Thyroid gland (tissue), 4 donors: ENCODE measurements at regions not wholly inside any gene's neighbourhood (a gene's known extent, or its start where the extent isn't known, plus 50 kb on each side); places are given as distances from the start of the nearest gene placed in this dataset.

Source experiments
- DNase-seq, 2 donors: peaks; one replicate each; pipeline ENCODE4 v3.0.0-alpha.2; 2019
- H3K27ac ChIP-seq, 3 donors: fragments of 200-600 bp; sonication (generic); 1 replicate in 2 of 3; 2 replicates in 1 of 3; pipeline ENCODE4 v1.5.1; 2016 to 2019; ENCODE audit warnings: mild to moderate bottlenecking in 1 of 3, moderate library complexity in 1 of 3
- H3K27me3 ChIP-seq: fragments of 200-600 bp; sonication (generic); one replicate; pipeline ENCODE4 v1.5.1; 2019
- H3K36me3 ChIP-seq, 2 donors: fragments of 200-600 bp; sonication (generic); one replicate each; pipeline ENCODE4 v1.5.1; 2016 to 2019
- H3K4me1 ChIP-seq, 2 donors: fragments of 200-600 bp; sonication (generic); one replicate each; pipeline ENCODE4 v1.5.1; 2017 to 2019
- H3K4me3 ChIP-seq, 3 donors: fragments of 200-600 bp; sonication (generic); replicated peaks in 1 of 3; 1 replicate in 2 of 3; 2 replicates in 1 of 3; pipeline ENCODE4 v1.5.1; 2016; ENCODE audit warnings: mild to moderate bottlenecking in 1 of 3
- H3K9me3 ChIP-seq: fragments of 200-600 bp; sonication (generic); one replicate; pipeline ENCODE4 v1.5.1; 2017
- POLR2A ChIP-seq, 2 donors: fragments of 450-650 bp; IDR thresholded peaks; one replicate each; pipeline ENCODE4 v1.6.1; 2017; ENCODE audit warnings: antibody characterized with exemption in 2 of 2, mild to moderate bottlenecking in 2 of 2, moderate library complexity in 1 of 2
- WGBS, 2 donors: methylation state at CpG; one replicate each; pipeline ENCODE4 v1.1.5; 2017; 5-methylcytosine and 5-hydroxymethylcytosine counted together
- intact Hi-C: fragments of 100-400 bp; cut with DNase I; formaldehyde crosslinking; loops from one replicate; pipeline ENCODE4 v1.15.1; 2023
- TF ChIP-seq, protein P1 (sequence below), 6 experiments: fragments of 200-600 bp in 3 of 6; fragments of 450-650 bp in 3 of 6; sonication (generic) in 3 of 6; IDR thresholded peaks; one replicate each; pipeline ENCODE4 v1.5.1; 2016 to 2019; ENCODE audit warnings: antibody characterized with exemption in 6 of 6, mild to moderate bottlenecking in 2 of 6, inconsistent platforms in 1 of 6, moderate library complexity in 1 of 6

DNA sequence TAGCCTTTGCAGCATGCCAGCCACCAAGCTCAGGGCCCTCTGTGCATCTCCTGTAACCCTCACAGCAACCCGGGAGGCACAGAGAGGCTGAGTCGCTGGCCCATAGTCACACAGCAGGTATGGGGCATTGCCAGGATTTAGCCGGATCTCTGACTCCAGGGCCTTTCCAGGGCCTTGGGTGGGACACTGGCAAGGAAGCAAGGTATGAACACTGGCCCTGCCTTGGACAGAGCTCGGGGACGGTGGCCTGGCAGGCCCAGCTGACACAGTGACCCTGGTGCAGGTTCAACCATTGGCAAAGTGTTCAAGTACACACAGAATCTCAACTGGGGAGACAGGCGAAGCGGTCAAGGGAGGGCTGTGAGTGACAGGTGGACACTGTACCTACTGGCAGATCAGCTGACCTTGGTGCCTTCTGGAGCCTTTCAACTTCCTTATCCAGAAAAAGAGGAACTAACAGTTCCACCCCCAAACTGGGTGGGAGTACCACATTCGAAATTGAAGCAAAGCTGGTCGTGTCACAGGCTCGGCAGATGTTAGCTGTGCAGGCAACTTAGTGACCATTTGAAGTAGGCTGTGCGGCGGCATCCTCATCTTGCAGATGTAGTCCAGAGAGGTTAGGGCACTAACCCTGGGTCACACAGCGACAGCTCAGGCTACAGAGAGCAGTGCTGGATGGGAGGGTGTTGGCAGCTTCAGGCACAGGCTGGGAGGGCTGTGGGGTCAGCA is 287.4 kb downstream of the SEC14L1 start:
- WGBS, 2 donors = 87 to 90% methylated on average over 13 of the region's 13 CpGs
- TF ChIP-seq, protein P1, sequence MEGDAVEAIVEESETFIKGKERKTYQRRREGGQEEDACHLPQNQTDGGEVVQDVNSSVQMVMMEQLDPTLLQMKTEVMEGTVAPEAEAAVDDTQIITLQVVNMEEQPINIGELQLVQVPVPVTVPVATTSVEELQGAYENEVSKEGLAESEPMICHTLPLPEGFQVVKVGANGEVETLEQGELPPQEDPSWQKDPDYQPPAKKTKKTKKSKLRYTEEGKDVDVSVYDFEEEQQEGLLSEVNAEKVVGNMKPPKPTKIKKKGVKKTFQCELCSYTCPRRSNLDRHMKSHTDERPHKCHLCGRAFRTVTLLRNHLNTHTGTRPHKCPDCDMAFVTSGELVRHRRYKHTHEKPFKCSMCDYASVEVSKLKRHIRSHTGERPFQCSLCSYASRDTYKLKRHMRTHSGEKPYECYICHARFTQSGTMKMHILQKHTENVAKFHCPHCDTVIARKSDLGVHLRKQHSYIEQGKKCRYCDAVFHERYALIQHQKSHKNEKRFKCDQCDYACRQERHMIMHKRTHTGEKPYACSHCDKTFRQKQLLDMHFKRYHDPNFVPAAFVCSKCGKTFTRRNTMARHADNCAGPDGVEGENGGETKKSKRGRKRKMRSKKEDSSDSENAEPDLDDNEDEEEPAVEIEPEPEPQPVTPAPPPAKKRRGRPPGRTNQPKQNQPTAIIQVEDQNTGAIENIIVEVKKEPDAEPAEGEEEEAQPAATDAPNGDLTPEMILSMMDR (IDR thresholded peaks at IDR 0.05) = no peak
- TF ChIP-seq POLR2A (IDR thresholded peaks at IDR 0.05) = no peak
- no peaks in the 10 kb centered on the region for H3K36me3 ChIP-seq
- no peaks in the 10 kb centered on the region for H3K9me3 ChIP-seq
- peaks cover 47 to 79% of the 10 kb centered on the region in 2 donors for H3K4me1 ChIP-seq
- no peak overlapping the region for H3K4me3 ChIP-seq
- DNase-seq = no peak
- H3K27me3 ChIP-seq = no peaks in the 10 kb centered on the region
- peak overlapping the region; percentile 57 to 85 (median 82) for H3K27ac ChIP-seq
- intact Hi-C loops = loop anchor here (5.0 kb wide), 2 partner anchors 46 to 96 kb away; no protein-coding TSS in a partner anchor

DNA sequence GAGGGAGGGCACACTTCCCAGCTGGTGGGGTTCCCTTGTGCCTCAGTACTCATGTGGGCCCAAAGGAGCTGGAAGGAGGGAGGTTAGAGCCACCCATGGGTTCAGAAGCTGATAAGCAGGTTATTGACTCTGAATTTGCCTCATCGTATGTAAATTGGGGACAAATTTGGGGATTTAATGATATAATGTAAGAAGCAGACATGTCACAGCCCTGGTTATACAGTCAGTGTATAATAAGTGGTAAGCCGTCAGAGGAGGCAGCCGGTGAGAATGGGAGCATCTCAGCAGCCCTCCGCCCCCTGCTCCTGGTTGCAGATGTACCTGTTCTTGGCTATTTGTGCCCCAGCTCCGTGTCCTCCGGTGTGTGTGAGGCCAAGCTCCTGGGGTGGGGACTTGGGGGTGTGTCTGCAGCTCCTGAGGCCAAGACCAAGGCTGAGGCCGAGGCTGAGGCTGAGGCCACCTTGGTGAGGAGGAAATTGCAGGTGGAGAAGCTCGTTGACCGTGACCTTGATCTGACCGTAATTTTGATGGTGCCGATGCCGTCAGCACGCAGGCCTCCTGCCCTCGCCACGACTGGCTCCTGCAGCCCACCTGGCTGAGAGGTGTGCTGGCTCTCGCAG is 288.1 kb downstream of the SEC14L1 start:
- TF ChIP-seq, protein P1 (IDR thresholded peaks at IDR 0.05) = no peak
- no peak for TF ChIP-seq POLR2A (IDR thresholded peaks at IDR 0.05)
- H3K27me3 ChIP-seq = no peaks in the 10 kb centered on the region
- no peak overlapping the region for H3K4me3 ChIP-seq
- intact Hi-C loops = loop anchor here (5.0 kb wide), 2 partner anchors 47 to 97 kb away; no protein-coding TSS in a partner anchor
- peak overlapping the region in 2 of 3 donors; percentile 82 to 85 for H3K27ac ChIP-seq
- H3K36me3 ChIP-seq = no peaks in the 10 kb centered on the region
- no peak for DNase-seq
- no peaks in the 10 kb centered on the region for H3K9me3 ChIP-seq
- peaks cover 46 to 79% of the 10 kb centered on the region in 2 donors for H3K4me1 ChIP-seq
- 83 to 88% methylated on average over 11 to 15 of the region's 16 CpGs for WGBS, 2 donors

DNA sequence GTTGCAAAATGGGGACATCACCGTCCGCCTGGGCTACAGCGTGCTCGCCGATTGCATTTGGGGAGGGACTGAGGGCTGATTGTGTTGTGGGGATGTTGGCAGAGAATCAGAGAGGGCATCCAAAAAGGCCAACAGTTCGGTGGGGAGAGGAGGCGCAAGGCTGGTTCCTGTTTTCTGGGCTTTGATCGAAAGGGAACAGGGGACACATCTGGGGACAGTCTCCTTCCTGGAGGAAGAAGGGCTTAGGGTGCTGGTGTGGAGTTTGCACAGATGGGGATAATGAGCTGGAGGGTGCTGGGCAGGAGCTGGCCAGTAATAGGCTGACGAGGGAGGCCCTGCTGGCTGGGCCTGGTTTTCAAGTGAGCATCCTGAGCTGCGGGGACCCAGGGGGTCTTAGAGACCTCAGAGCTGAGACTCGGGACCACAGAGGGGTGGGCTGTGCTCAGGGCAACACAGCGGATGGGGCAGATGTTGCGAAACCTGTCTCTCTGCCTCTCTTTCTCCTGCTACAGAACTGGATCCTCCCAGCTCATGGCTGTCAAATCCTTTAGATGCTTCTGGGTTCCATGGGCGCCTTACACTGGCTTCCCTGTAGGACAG is 288.7 kb downstream of the SEC14L1 start:
- intact Hi-C loops = loop anchor here (5.0 kb wide), 2 partner anchors 47 to 97 kb away; no protein-coding TSS in a partner anchor
- TF ChIP-seq POLR2A (IDR thresholded peaks at IDR 0.05) = no peak
- TF ChIP-seq, protein P1 (IDR thresholded peaks at IDR 0.05) = no peak
- H3K36me3 ChIP-seq = no peaks in the 10 kb centered on the region
- peak overlapping the region; percentile 23 to 82 (median 80) for H3K27ac ChIP-seq
- no peak overlapping the region for H3K4me3 ChIP-seq
- WGBS, 2 donors = 60 to 75% methylated on average over 9 to 14 of the region's 14 CpGs
- no peaks in the 10 kb centered on the region for H3K27me3 ChIP-seq
- no peak for DNase-seq
- H3K9me3 ChIP-seq = no peaks in the 10 kb centered on the region
- H3K4me1 ChIP-seq = peaks cover 41 to 78% of the 10 kb centered on the region in 2 donors

DNA sequence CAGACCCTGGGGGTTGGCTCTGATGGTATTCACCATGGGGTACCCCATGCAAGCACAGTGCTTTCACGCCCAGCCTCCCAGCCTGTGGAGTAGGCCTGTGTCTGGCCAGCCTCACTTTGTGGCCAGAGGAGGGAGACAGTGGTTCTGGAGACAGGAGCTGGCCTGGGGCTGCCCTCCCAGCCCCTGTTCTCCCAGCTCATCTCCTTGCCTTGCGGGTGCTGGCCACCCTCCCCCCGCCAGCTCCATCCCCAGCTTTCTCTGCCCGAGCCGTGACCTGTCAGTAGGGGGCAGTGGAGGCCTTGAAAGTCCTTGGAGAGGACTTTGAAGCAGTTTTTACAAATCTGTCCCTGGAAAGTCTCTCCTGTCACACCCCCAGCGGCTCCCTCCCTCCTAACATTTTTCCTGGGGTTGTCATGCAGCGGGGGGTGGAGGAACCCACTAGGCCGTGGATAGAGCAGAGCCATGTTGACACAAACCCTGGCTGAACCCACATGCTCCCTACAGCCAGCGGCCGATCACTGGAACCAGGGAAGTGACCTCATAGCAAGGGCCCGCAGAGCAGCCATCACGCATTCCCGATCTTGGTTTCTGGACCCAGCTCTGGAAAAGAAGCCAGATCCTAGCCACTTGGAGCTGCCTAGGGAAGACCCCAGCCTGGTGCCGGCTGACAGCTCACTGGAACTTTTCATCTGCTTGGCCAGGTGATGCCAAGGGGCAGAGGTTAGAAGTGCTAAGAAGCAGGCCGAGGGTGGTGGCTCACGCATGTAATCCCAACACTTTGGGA is 289.4 kb downstream of the SEC14L1 start:
- DNase-seq = peak; percentile 97 to 98
- Histone ChIP-seq H3K27me3 (no peaks in the 10 kb centered on the region), H3K9me3 (no peaks in the 10 kb centered on the region), H3K27ac (peak overlapping the region; percentile 80 to 83 (median 82)), H3K36me3 (no peaks in the 10 kb centered on the region), H3K4me3 (no peak overlapping the region), H3K4me1 (peaks cover 34 to 76% of the 10 kb centered on the region in 2 donors)
- WGBS, 2 donors = 20 to 26% methylated on average over 12 to 13 of the region's 16 CpGs
- TF ChIP-seq POLR2A (IDR thresholded peaks at IDR 0.05) = no peak
- TF ChIP-seq, protein P1 (IDR thresholded peaks at IDR 0.05) = peak; percentile 47 to 90 (median 83)
- intact Hi-C loops = loop anchor here (5.0 kb wide), 2 partner anchors 48 to 98 kb away; no protein-coding TSS in a partner anchor
